Gastroesophageal sphincter (tissue), 3 donors: ENCODE measurements at regions not wholly inside any gene's neighbourhood (a gene's known extent, or its start where the extent isn't known, plus 50 kb on each side); places are given as distances from the start of the nearest gene placed in this dataset.

Experiments
- POLR2AphosphoS5 ChIP-seq: sonication (generic); formaldehyde crosslinking; IDR thresholded peaks from one replicate; pipeline ENCODE4 v1.6.1; 2017; ENCODE audit warnings: antibody characterized with exemption
- TF ChIP-seq, protein P1 (sequence below), 4 experiments: fragments of 200-600 bp in 2 of 4; fragments of 450-650 bp in 2 of 4; sonication (generic) in 1 of 4; IDR thresholded peaks; one replicate each; pipeline ENCODE4 v1.5.1; 2017 to 2019; ENCODE audit warnings: antibody characterized with exemption in 4 of 4, mild to moderate bottlenecking in 2 of 4, moderate library complexity in 2 of 4

- TF ChIP-seq, protein P1, sequence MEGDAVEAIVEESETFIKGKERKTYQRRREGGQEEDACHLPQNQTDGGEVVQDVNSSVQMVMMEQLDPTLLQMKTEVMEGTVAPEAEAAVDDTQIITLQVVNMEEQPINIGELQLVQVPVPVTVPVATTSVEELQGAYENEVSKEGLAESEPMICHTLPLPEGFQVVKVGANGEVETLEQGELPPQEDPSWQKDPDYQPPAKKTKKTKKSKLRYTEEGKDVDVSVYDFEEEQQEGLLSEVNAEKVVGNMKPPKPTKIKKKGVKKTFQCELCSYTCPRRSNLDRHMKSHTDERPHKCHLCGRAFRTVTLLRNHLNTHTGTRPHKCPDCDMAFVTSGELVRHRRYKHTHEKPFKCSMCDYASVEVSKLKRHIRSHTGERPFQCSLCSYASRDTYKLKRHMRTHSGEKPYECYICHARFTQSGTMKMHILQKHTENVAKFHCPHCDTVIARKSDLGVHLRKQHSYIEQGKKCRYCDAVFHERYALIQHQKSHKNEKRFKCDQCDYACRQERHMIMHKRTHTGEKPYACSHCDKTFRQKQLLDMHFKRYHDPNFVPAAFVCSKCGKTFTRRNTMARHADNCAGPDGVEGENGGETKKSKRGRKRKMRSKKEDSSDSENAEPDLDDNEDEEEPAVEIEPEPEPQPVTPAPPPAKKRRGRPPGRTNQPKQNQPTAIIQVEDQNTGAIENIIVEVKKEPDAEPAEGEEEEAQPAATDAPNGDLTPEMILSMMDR (IDR thresholded peaks at IDR 0.05), result no peak
- TF ChIP-seq POLR2AphosphoS5, result no peak
These were observed 1626.0 kb upstream of the TENM3 start for GRCh38 chr4:180617196-180617595.
